GM18498 (cell line): ENCODE measurements at regions not wholly inside any gene's neighbourhood (a gene's known extent, or its start where the extent isn't known, plus 50 kb on each side); places are given as distances from the start of the nearest gene placed in this dataset.

Experiments used
- ATAC-seq: cut with Tn5 transposase; IDR thresholded peaks from one replicate; pipeline ENCODE4 v1.9.1; 2021; ENCODE audit warnings: mild to moderate bottlenecking, moderate library complexity; ENCODE audit not compliant: unreplicated experiment

DNA sequence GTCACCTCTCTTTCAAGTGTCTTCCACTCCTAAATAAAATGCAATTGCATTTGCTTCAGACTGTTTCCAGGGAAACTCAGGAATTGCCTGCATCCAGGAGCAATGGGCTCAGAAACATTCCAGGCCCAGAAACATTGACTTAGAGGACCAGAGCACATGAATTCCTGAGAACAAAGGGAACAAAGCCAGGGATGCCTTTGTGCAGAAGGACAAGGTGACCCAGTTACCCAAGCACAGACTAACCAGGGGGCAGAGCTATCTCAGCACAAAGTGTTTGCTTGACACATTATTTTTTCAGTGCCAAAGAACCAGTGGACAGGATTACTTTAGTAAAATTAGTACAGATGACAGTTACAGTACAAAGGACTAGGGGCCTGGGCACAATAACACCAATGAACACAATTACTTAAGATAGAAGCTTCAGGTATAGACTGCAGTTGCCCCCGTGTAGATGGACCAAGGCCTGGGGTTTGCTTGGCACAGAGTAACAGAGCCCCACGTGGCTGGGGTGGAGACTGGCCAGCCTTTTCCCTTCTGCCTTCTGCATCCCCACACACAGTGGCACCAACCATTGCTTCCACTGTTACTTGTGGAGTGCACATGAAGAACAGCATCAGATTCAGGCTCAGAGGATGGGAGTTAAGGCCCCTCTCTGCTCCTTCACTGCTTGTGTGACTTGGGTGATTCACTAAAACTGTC lies 500.8 kb downstream of the INSC start:
- no peak for ATAC-seq

DNA sequence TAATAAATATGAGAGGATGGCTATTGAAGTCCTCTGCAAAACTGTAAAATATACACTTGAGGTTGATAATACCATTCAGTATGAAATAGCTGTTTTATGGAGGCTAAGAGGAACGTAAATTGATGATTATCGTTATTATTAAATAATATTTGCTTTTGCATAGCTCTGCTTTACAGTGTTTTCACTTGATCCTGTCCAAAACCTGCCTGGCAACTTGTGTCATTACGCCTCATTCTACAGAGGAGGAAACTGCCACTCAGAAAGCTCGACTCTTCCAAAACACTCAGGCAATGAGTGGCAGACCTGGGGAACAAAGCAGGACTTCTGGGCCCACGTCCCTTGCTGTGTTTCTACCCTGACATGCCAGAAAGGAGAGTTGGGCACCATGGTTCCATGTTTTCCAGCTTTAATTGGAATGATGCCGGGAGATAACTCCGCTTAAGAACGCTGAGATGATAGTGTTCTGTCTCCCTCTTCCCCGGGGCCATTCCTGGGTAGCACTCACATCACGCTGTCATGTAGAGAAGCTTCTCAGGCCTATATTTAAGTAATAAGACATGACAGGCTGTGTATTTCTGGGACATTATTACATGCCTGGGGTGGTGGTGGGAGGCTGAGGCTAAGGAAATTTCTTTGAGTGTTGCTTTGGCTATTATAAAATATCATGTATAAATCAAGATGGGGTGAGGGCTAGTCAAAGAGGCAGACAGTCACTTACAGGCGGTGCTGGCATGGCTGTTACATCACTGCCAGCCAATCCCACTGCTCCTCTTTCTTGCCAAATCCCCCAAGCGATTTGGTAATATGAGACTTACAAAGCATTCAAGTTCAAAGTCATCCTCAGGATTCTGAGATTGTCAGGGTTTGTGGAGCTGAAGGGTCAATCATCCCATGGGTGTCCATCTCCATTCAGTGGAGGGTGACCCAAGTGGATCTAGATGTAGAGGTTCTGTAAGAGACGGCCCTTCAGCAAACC lies 501.7 kb downstream of the INSC start:
- no peak for ATAC-seq

DNA sequence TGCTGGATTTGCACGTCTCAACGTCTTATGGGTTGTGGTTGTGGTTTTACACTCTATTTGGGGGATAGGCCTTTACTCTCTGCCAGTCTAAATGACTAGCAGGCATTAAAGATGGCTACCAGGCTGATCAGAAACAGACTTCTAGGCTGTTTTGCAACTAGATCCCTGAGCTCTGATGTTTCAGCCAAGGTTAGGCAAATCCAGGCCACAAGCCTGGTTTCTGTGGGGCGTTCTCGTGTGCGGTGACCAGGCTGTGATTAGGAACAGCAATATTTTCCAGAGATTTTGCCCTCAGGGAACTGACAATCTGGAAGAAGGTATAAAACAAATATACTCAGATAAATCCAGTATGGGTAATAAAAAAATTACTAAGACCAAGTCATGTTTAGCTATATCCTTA lies 502.4 kb downstream of the INSC start:
- no peak for ATAC-seq

DNA sequence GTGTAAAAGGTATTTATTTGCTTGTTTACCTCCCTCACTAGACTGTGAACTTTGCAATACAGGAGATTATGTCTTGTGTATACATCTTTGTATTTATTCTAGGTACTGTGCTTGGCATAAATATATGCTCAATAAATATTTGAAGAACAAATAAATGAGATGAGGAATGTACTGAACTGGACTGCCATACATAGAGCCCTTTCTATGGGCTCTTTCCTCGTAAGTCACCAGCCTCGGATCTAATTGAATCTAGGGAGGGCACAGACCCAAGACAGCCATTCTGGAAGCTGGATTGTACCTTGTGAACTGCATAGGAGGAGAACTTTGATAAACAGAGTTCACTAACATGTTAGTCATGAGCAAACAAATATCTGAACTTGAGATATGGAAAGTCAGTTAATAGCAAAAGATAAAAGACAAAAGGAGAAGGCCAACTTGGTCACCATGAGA lies 503.9 kb downstream of the INSC start:
- no peak for ATAC-seq

DNA sequence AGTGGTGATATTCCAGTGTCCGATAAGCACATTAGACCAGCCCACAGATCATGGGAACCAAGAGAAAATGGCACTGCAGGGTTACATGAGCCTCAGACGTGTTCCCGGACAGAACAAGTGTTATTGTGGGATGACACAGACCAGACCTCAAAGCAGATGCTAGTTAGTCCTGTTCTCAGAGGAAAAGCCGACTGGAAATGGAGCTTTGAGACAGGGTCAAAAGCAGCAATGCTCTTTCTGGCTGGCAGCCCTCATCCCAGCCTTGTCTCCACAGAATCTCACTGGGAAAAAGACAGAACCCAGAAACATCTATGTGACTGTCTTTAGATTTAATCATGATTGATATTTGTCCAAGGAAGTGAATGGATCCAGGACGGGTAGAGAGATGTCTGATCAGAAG lies 506.8 kb downstream of the INSC start:
- ATAC-seq: no peak

- no peak for ATAC-seq
These were observed 507.6 kb downstream of the INSC start for GRCh38 chr11:15622231-15622890.

DNA sequence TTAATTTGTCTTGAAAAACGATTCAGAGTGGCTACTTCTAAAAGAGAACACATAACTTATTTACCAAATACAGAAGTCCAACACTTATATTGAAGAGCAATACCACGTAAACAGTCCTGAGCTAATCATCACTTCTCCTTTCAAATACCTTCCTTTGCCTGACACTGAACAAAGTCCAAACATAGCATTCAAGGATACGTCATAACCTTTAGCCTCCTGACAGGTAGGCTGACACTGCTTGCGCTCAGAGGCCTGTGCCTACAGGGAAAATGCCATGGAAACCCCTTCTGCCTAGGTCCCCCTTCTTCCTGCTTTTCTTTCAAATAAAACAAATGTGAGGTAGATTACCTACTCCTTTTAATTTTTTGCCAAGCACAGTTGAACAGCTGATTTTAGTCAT lies 510.0 kb downstream of the INSC start:
- no peak for ATAC-seq

GRCh38 chr11:15625691-15626090 lies 511.0 kb downstream of the INSC start:
- no peak for ATAC-seq

DNA sequence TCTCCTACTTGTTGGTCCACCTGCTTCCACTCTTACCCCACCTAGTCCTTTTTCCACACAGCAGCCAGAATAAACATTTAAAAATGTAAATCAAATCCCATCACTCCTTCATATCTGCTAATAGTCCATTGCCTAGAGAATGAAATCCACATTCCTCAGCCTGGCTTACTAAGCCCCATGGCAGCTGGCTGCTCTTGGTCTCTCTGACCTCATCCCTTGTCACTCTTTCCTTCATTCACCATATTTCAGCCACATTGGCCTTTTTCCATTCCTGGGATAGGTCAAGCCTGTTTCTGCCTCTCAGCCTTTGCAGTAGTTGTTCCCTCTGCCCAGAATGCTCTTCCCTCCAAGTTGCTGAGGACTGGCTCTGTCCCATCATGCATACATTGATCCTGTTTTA lies 512.8 kb downstream of the INSC start:
- ATAC-seq: no peak

DNA sequence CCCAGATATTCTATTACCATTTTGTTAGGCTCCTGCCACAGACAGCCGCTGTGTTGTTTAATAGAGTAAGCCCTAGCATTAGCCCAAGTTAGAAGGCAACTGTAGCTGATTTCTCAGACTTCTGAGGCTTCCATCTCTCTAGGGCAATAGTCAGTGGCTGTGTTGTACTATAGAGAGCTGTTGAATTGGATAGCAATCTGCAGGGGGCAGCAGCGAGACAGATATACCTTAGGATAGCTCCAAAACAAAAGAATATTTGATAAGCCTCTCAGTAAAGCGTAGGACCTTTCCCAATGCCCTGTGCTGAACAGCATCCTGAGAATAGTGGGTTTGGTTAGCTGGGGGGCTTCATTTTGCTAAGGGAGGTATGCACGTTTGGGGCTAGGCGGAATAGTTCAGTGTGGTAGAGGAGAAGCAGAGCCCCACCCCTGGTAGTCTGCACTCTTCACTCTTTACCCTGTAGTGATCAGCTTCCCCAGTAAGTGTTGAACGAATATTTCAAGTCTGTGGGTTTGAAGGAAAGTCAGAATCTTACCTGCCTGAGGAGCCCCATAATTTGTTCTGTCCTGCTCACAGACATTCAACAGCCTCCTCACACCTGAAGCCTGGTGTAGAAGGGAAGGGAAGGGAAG lies 515.1 kb downstream of the INSC start:
- no peak for ATAC-seq

- no peak for ATAC-seq
These were observed 516.2 kb downstream of the INSC start for GRCh38 chr11:15630896-15631295.

- no peak for ATAC-seq
These were observed 520.8 kb downstream of the INSC start for GRCh38 chr11:15635521-15635920.

GRCh38 chr11:15636521-15637089 lies 521.9 kb downstream of the INSC start:
- ATAC-seq: no peak

- no peak for ATAC-seq
These were observed 523.7 kb downstream of the INSC start for GRCh38 chr11:15638386-15638787.

DNA sequence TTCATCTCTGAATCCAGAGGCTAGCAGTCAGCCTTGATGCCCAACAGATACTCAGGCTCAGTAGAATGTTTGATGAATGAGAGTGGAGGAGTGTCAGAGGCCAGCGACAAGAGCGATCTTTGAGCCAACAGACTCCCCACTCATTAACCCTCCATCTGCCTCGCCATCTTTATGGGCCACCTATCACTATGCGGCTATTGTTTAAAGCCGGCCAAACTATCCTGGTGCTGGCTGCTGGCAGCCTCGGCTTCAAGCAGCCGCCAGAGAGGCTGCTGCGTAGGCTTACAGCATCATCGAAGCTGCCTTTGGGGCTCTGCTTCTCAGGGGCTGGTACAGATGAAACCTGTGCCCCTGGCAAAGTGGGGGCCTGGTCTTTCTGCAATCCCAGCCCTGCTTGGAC lies 525.6 kb downstream of the INSC start:
- ATAC-seq: no peak

- ATAC-seq: peak; percentile 41
These were observed 526.7 kb downstream of the INSC start for GRCh38 chr11:15641271-15642045.

DNA sequence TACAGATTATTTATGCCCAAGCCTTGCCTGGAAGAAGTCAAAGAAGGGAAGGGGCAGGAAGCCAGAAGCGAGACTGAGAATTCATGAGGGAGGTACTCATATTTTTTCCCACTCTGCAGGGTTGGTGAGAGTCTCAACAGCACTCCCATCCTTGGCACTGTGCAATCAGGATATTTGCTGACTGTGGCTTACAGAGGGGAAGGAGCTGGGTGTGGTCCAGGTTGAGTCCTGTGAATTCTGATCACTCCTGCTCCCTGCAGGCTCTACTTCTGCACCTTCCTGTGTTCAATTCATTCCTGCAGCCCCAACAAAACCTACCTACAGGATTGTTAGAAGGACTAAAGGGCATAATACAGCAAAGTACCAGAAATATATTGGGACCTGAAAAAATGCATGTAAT lies 530.5 kb downstream of the INSC start:
- no peak for ATAC-seq

GRCh38 chr11:15649371-15650104 lies 534.8 kb downstream of the INSC start:
- no peak for ATAC-seq
